ENCODE measurements at regions not wholly inside any gene's neighbourhood (a gene's known extent, or its start where the extent isn't known, plus 50 kb on each side); places are given as distances from the start of the nearest gene placed in this dataset.

DNA sequence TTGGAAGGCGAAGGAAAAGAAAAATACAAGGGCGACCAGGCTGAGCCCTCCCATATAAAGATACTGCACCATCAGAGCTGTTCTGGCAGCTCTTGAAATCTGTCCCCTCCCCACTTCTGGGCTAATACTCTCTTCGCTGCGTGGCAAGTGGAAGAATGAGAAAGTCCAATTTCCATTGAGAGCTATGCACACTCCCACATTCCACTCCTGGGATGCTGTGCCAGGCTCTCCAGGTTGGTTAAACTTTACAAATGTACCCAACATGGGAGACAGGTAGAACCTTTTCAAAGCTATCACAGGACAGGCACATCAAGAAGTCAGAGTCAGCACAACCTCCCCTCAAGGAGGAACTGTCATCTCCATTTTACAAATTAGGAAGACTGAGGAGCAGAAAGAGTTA is 465.0 kb downstream of the SHQ1 start:
- Histone ChIP-seq H3K4me3 (ENCODE audit: low read length) (no peak overlapping the region), H3K27me3 (ENCODE audit: control insufficient read depth, insufficient read depth, low read length) (no peaks in the 10 kb centered on the region), H3K9ac (ENCODE audit: low read length) (no peak overlapping the region), H3K9me3 (ENCODE audit: control insufficient read depth, low read length) (no peaks in the 10 kb centered on the region), H3K36me3 (ENCODE audit: control insufficient read depth, insufficient read depth, low read length) (no peaks in the 10 kb centered on the region), H3K4me1 (ENCODE audit: control insufficient read depth, insufficient read depth, low read length) (peaks cover 19% of the 10 kb centered on the region)

DNA sequence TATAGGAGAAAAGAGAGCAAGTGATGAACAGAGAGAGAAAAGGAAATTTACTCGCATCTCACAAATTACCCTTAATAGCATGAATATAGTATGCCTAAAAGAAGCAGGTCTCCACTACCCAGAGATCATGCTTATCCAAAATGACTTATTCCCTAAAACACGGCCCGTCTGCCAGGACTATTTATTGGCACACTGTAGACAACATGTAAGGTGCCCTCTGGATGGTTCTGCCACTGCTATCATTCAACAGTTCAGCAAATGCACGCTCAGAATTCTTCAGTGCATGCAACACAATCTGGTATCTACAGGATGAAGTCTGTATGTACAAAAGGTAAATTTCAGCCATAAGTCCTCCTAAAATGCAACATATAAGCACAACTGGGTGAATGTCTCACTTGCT is 465.8 kb downstream of the SHQ1 start:
- Histone ChIP-seq H3K4me3 (ENCODE audit: low read length) (no peak overlapping the region), H3K27me3 (ENCODE audit: control insufficient read depth, insufficient read depth, low read length) (no peaks in the 10 kb centered on the region), H3K9me3 (ENCODE audit: control insufficient read depth, low read length) (no peaks in the 10 kb centered on the region), H3K9ac (ENCODE audit: low read length) (no peak overlapping the region), H3K4me1 (ENCODE audit: control insufficient read depth, insufficient read depth, low read length) (peaks cover 19% of the 10 kb centered on the region), H3K36me3 (ENCODE audit: control insufficient read depth, insufficient read depth, low read length) (no peaks in the 10 kb centered on the region)

DNA sequence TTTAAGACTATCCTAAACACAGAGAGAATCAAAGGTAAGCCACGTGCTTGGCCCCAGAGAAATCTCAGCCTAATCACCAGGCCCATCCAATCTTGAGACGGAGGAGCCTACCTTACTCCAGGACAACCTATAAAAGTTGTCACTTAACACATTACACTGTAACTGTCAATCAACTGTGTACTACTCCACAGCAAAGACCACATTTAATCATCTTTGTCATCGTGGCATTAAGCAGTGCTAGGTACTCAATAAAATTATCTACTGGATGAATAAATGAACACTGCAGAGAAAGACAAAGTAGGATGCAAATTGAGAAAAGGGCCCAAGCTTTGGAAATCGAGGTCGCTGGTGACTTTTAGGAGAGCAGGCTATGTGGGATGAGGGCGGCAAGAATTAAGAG is 466.7 kb downstream of the SHQ1 start:
- H3K27me3 ChIP-seq (ENCODE audit: control insufficient read depth, insufficient read depth, low read length) = no peaks in the 10 kb centered on the region
- H3K4me3 ChIP-seq (ENCODE audit: low read length) = no peak overlapping the region
- no peaks in the 10 kb centered on the region for H3K9me3 ChIP-seq (ENCODE audit: control insufficient read depth, low read length)
- no peaks in the 10 kb centered on the region for H3K36me3 ChIP-seq (ENCODE audit: control insufficient read depth, insufficient read depth, low read length)
- H3K4me1 ChIP-seq (ENCODE audit: control insufficient read depth, insufficient read depth, low read length) = peaks cover 17% of the 10 kb centered on the region
- no peak overlapping the region for H3K9ac ChIP-seq (ENCODE audit: low read length)

DNA sequence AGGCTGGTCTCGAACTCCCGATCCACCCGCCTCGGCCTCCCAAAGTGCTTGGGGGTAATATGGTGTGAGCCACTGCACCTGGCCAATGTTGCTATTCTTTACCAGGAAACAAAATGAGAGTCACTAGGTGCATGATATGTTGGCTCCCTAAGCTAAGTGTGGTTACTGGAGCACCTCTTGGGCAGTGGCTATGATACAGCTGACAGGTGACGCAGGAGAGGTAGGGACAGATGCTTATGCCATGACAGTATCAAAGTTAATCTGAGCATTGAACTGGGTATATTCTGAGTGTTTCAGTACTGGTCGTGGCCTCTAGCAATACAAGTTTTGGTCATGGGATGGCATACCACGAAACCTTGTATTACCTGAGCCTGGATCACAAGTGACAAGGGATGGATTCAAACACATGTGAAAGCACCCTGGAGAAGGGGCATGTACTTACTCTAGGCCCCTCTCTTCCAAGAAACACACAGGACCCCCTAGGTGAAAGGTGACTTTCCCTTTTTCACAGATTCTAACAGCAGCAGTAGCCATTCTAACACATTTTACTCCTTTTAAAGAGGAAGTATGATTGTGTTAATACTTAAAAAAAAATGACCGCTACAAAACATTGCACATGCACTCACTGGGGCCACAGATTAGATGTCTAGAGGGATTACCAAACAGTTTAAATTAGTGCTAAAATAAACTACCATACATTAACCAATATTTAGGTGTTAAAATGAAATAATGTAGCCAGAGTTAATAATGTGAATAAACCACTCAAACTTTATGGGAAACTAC is 467.3 kb downstream of the SHQ1 start:
- Histone ChIP-seq H3K9me3 (ENCODE audit: control insufficient read depth, low read length) (no peaks in the 10 kb centered on the region), H3K36me3 (ENCODE audit: control insufficient read depth, insufficient read depth, low read length) (no peaks in the 10 kb centered on the region), H3K4me3 (ENCODE audit: low read length) (no peak overlapping the region), H3K9ac (ENCODE audit: low read length) (no peak overlapping the region), H3K27me3 (ENCODE audit: control insufficient read depth, insufficient read depth, low read length) (no peaks in the 10 kb centered on the region), H3K4me1 (ENCODE audit: control insufficient read depth, insufficient read depth, low read length) (peaks cover 10% of the 10 kb centered on the region)

DNA sequence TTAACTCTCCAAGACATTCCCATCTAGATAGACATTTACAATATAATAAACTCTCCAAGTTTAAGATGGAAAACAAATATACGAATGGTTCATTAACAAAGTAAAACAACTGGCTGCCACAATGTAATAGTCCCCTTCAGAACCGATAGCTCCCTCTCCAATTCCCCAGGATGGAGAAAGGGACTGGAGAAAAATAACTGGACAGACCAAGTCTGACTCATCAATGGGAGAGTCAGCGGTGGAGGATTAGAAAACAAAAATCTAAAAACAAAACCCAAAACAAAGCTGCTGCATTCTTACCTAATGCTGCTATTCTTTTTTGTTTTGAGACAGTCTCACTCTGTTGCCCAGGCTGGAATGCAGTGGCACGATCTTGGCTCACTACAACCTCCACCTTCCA is 468.1 kb downstream of the SHQ1 start:
- peaks cover 3% of the 10 kb centered on the region for H3K4me1 ChIP-seq (ENCODE audit: control insufficient read depth, insufficient read depth, low read length)
- H3K4me3 ChIP-seq (ENCODE audit: low read length) = no peak overlapping the region

DNA sequence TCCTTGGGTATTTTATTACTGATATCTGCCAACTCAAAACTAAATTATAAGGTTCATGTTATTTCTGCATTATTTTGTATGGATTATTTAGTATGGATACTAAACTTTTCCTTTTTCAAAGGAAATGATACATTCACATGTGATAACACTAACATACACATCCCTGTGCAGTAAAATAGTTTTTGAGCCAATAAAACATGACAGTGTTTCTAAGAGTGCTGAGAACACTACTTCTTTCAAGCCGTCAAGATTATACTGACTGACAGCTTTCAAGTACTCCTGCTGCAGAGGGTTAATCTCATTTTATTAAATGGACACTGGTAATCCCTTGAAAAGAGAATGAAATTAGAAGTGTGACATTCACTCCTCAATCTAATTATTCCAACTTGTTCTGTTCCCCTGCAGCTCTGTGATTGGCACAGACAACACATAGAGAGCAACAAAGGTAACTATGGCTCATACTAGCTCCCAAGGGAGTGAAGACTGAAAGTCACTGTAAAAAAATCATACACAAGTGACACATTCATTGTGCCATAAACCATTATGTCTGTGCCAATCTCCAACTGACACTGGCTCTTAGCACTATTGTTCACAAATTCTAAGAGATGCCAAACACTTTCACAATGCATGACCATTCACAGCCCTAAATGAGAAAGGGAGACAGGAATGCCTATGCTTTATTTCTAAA is 468.6 kb downstream of the SHQ1 start:
- H3K9ac ChIP-seq (ENCODE audit: low read length) = no peak overlapping the region

More for the DNA sequence above, 468.1 kb downstream of the SHQ1 start:
- H3K9me3 ChIP-seq (ENCODE audit: control insufficient read depth, low read length) = no peaks in the 10 kb centered on the region
- H3K36me3 ChIP-seq (ENCODE audit: control insufficient read depth, insufficient read depth, low read length) = no peaks in the 10 kb centered on the region
- no peaks in the 10 kb centered on the region for H3K27me3 ChIP-seq (ENCODE audit: control insufficient read depth, insufficient read depth, low read length)
- H3K9ac ChIP-seq (ENCODE audit: low read length) = no peak overlapping the region

DNA sequence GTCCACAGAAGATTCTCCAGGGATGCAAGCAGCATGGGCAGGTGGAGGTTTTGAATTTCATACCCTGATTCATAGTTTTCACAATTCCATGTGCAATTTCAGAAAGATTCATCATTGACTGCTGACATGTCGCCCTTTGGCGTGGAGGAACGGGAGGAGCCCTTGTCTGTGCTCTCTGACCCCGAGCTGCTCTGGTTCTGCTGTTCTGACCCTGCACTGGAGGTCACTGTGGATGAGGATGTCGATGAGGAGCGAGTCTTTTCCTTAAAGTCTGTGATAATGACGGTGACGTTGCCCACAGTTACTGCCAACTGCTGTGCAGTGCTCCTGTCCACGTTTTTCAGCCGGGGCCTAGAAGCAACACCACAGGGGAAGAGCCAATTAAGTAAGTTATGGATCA is 470.0 kb downstream of the SHQ1 start:
- H3K4me1 ChIP-seq (ENCODE audit: control insufficient read depth, insufficient read depth, low read length) = no peaks in the 10 kb centered on the region

More for the DNA sequence above, 468.6 kb downstream of the SHQ1 start:
- H3K9me3 ChIP-seq (ENCODE audit: control insufficient read depth, low read length) = no peaks in the 10 kb centered on the region
- H3K36me3 ChIP-seq (ENCODE audit: control insufficient read depth, insufficient read depth, low read length) = no peaks in the 10 kb centered on the region
- no peaks in the 10 kb centered on the region for H3K27me3 ChIP-seq (ENCODE audit: control insufficient read depth, insufficient read depth, low read length)
- no peaks in the 10 kb centered on the region for H3K4me1 ChIP-seq (ENCODE audit: control insufficient read depth, insufficient read depth, low read length)
- H3K4me3 ChIP-seq (ENCODE audit: low read length) = no peak overlapping the region

DNA sequence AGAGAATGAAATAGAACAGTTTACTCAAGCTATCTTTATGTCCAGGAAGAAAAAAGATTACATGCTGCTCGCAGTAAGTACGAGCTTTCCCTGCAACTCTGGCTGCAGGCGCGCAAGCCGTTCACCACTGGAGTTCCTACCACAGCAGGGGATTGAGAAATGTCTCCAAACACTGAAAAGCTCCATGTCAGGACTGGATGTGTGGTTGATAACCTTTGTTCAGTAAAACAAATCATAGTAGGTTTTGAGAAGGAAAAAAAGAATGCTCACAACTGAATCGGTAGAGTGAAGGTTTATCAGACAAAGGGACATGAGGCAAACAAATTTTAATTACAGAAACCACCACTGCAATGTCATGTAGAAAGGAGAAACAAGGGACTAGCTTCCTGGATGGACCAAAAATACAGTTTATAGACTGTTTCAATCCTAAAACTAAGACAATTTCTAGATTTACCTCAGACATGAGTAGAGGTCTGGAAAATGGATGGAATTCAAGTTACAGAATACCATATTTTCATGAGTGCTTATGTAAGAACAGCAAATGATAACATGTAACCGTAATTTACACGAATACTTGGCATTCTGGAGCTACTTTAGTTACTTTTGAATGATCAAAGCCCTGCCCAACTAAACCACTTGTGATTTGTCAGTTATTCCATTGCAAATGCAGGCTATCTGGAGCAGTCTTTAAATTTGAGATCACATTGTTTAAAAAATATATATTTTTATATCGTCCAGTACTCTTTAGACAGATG is 471.1 kb downstream of the SHQ1 start:
- Histone ChIP-seq H3K36me3 (ENCODE audit: control insufficient read depth, insufficient read depth, low read length) (no peaks in the 10 kb centered on the region), H3K9ac (ENCODE audit: low read length) (no peak overlapping the region), H3K27me3 (ENCODE audit: control insufficient read depth, insufficient read depth, low read length) (no peaks in the 10 kb centered on the region), H3K4me3 (ENCODE audit: low read length) (no peak overlapping the region), H3K9me3 (ENCODE audit: control insufficient read depth, low read length) (no peaks in the 10 kb centered on the region), H3K4me1 (ENCODE audit: control insufficient read depth, insufficient read depth, low read length) (no peaks in the 10 kb centered on the region)

More for the DNA sequence above, 470.0 kb downstream of the SHQ1 start:
- Histone ChIP-seq H3K9me3 (ENCODE audit: control insufficient read depth, low read length) (no peaks in the 10 kb centered on the region), H3K4me3 (ENCODE audit: low read length) (no peak overlapping the region), H3K9ac (ENCODE audit: low read length) (no peak overlapping the region), H3K27me3 (ENCODE audit: control insufficient read depth, insufficient read depth, low read length) (no peaks in the 10 kb centered on the region), H3K36me3 (ENCODE audit: control insufficient read depth, insufficient read depth, low read length) (no peaks in the 10 kb centered on the region)

DNA sequence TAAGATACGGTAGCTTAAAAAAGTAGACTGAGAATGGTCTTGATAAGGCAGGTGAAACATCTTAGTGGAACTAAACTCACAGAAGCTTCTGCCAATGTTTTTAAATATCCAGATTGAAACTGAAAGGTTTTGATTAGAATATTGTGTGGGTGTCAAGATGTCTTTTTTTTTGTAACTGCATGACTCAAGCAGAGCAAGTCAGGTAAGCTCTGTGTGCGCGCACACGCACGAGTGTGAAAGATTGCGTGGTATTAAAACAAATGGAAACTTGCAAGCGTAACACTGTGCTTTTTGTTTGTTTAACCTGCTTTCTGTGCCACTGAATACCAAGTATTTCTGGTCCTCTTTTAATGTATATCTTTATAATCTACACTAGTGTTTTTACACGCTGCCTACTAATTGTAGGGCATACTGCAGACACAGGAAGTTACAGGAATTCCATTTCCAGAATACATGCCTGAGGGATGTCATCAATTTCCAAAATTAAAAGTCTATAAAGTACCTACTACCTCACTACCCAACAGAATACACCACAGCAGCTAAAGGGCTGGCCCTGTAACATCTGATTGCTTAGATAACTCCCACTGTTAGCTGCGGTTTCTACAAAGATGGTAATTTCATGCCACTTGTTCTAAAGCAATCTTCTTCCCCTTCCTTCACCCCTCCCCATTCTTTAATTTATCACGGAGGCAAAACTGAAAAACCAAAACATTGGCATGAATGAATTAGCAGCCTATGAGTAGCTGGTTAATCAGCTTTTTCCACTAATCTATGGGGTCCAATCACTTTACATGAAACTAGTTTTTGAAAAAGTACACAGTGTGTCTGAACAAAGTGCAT is 472.8 kb downstream of the SHQ1 start:
- H3K9ac ChIP-seq (ENCODE audit: low read length) = no peak overlapping the region
- no peaks in the 10 kb centered on the region for H3K36me3 ChIP-seq (ENCODE audit: control insufficient read depth, insufficient read depth, low read length)
- H3K4me1 ChIP-seq (ENCODE audit: control insufficient read depth, insufficient read depth, low read length) = no peaks in the 10 kb centered on the region
- H3K9me3 ChIP-seq (ENCODE audit: control insufficient read depth, low read length) = no peaks in the 10 kb centered on the region
- H3K27me3 ChIP-seq (ENCODE audit: control insufficient read depth, insufficient read depth, low read length) = no peaks in the 10 kb centered on the region
- H3K4me3 ChIP-seq (ENCODE audit: low read length) = no peak overlapping the region

DNA sequence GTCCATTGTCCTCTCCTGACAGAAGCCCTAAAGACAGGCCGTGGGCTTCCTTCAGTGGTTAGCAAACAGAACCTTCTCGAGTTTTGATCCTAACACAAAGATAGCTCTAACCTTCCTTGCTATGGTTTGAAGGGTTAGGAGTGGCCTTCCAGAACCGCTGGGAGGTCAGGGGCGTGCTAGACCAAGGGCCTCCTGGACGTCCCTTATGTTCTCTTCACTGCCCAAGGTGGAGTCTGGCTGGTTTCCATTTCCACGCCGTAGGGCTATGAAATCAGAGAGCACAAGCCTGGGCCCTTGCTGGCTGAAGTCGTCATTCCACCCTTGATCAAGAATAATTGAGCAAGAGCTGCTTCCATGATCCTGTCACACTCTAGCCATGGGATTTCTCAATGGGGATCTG is 475.1 kb downstream of the SHQ1 start:
- no peak overlapping the region for H3K4me3 ChIP-seq (ENCODE audit: low read length)
- no peaks in the 10 kb centered on the region for H3K27me3 ChIP-seq (ENCODE audit: control insufficient read depth, insufficient read depth, low read length)
- no peak overlapping the region for H3K9ac ChIP-seq (ENCODE audit: low read length)
- H3K9me3 ChIP-seq (ENCODE audit: control insufficient read depth, low read length) = no peaks in the 10 kb centered on the region
- H3K36me3 ChIP-seq (ENCODE audit: control insufficient read depth, insufficient read depth, low read length) = no peaks in the 10 kb centered on the region
- no peaks in the 10 kb centered on the region for H3K4me1 ChIP-seq (ENCODE audit: control insufficient read depth, insufficient read depth, low read length)

DNA sequence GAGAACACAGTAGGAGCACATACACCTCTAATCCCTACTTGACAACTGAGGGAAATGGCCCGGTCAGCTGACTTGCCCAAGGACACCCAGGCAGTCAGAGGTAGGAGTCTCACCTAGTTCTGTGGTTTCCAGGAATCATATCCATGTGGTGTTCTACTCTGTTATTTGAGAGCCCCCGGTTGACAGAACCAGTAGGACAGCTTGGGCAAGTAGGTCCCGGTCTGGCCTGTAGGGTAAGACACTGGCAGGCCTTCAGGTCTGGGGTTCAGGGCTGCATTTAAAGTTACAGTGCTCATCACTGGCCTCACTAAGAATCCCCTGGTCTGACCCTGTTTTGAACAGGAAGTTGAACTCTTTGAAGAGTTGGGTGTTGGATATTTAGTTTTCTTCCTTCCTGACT is 476.1 kb downstream of the SHQ1 start:
- Histone ChIP-seq H3K36me3 (ENCODE audit: control insufficient read depth, insufficient read depth, low read length) (no peaks in the 10 kb centered on the region), H3K9me3 (ENCODE audit: control insufficient read depth, low read length) (no peaks in the 10 kb centered on the region), H3K27me3 (ENCODE audit: control insufficient read depth, insufficient read depth, low read length) (no peaks in the 10 kb centered on the region), H3K4me3 (ENCODE audit: low read length) (no peak overlapping the region), H3K9ac (ENCODE audit: low read length) (no peak overlapping the region), H3K4me1 (ENCODE audit: control insufficient read depth, insufficient read depth, low read length) (no peaks in the 10 kb centered on the region)

All from mucosa of stomach (tissue), 1 donor.